ENCODE measurements at regions not wholly inside any gene's neighbourhood (a gene's known extent, or its start where the extent isn't known, plus 50 kb on each side); places are given as distances from the start of the nearest gene placed in this dataset.

DNA sequence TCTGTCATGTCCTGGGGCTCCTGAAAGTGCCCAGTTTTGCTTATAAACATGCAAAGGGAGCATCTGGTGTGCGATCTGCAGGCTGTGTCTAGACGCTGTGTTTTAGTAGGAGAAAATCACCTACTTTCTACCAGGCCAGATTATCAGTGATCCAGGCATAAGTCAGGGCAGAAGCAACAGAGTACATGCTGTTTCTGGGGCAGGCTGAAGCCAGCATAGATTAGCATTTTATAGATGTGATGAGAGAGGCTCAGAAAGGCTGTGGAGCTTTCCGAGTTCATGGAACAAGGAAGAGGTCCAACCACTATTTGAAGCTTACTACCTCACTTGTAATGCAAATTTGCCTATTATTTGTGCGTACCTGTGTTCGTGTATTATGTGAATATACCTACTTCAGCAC lies 1208.4 kb upstream of the TENM4 start:
- FAIRE-seq = no peak

DNA sequence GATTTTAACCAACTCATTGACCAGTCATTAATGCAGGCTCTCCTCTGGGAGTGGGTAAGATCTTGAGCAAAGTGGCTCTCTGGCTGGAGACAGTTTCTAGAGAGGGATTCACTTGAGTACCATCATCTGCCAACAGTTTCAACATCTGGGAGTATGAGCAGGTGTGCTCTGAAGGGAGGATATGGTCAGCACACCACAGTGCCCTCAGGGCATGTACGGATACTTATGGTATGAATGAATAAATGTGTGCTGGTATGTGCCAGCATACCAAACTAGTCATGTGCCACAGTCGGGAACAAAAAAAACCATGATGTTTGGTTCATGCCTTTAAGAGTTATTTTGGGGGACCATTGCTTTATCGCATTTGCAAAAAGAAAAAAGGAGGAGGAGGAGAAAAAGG lies 1197.5 kb upstream of the TENM4 start:
- Histone ChIP-seq H3K36me3 (ENCODE audit: control insufficient read depth, insufficient read depth, low read length) (no peaks in the 10 kb centered on the region), H3K27me3 (ENCODE audit: control insufficient read depth, insufficient read depth, low read length) (no peaks in the 10 kb centered on the region), H3K4me3 (ENCODE audit: low read depth, low read length) (no peak overlapping the region)
- FAIRE-seq (no peak), DNase-seq (ENCODE audit: low read depth) (peak; percentile 81)
- TF ChIP-seq, protein P1, sequence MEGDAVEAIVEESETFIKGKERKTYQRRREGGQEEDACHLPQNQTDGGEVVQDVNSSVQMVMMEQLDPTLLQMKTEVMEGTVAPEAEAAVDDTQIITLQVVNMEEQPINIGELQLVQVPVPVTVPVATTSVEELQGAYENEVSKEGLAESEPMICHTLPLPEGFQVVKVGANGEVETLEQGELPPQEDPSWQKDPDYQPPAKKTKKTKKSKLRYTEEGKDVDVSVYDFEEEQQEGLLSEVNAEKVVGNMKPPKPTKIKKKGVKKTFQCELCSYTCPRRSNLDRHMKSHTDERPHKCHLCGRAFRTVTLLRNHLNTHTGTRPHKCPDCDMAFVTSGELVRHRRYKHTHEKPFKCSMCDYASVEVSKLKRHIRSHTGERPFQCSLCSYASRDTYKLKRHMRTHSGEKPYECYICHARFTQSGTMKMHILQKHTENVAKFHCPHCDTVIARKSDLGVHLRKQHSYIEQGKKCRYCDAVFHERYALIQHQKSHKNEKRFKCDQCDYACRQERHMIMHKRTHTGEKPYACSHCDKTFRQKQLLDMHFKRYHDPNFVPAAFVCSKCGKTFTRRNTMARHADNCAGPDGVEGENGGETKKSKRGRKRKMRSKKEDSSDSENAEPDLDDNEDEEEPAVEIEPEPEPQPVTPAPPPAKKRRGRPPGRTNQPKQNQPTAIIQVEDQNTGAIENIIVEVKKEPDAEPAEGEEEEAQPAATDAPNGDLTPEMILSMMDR (IDR thresholded peaks at IDR 0.05; ENCODE audit: insufficient read depth, low read length, severe bottlenecking) = no peak

More for the DNA sequence above, 1208.4 kb upstream of the TENM4 start:
- no peak for DNase-seq (ENCODE audit: low read depth)
- TF ChIP-seq, protein P1 (IDR thresholded peaks at IDR 0.05; ENCODE audit: insufficient read depth, low read length, severe bottlenecking) = no peak
- Histone ChIP-seq H3K36me3 (ENCODE audit: control insufficient read depth, insufficient read depth, low read length) (no peaks in the 10 kb centered on the region), H3K27me3 (ENCODE audit: control insufficient read depth, insufficient read depth, low read length) (no peaks in the 10 kb centered on the region), H3K4me3 (ENCODE audit: low read depth, low read length) (no peak overlapping the region)

DNA sequence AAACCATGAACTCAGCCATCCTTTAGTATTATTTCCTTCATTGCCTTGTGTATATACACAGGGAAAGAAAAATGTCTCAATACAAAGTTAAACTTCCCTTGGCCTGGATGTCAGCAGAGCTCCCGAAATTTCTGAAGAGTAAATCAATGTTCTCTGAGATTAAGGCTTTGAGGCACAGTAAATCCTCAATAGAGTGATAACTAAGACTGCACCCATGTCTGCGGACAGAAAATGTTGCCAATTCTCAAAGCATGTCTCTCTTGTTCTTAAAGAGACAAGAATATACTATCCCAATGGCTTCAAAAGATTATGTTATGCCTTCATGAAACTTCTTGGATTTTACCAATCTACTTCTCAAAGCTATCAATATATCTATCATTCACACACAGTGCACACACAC lies 1196.7 kb upstream of the TENM4 start:
- Histone ChIP-seq H3K4me3 (ENCODE audit: low read depth, low read length) (no peak overlapping the region), H3K27me3 (ENCODE audit: control insufficient read depth, insufficient read depth, low read length) (no peaks in the 10 kb centered on the region), H3K36me3 (ENCODE audit: control insufficient read depth, insufficient read depth, low read length) (no peaks in the 10 kb centered on the region)
- DNase-seq (ENCODE audit: low read depth) (no peak), FAIRE-seq (no peak)
- TF ChIP-seq, protein P1 (IDR thresholded peaks at IDR 0.05; ENCODE audit: insufficient read depth, low read length, severe bottlenecking) = no peak

DNA sequence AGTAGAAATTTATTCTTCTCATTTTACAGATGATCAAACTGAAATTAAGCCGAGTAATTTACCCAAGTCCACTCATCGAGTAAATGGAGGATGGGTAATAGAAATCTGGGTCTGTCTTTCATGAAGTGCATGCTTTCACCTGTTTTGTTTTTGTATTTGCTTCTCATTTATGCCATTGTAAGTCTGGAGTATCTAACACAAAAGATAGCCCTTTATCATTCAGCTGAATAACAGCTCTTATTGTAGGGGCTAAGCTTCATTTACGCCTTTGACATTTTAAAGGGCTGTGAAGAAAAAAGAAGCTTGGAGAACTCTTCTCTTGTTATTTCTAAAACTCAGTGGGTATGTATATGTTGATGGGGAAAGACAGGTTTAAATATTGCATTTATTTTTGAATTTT lies 1196.2 kb upstream of the TENM4 start:
- no peak for FAIRE-seq

DNA sequence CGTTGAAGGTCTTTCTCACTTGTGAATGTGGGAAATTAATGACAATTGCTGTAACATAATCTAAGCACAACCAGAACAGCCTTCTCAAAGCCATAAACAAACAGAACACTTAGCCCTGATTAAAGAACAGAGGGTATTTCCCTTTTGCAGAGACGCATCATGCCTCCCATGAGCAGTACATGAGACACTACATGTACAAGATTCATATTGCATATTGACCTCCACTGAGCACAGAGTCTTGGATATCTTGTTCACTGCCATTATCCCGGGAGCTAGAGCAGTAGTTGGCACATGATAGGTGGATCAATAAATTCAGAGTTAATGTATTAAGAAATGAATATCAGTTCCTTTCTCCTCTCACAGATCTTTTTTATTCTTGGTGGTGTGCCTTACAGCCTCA lies 1194.3 kb upstream of the TENM4 start:
- FAIRE-seq = no peak
- no peak overlapping the region for H3K4me3 ChIP-seq (ENCODE audit: low read depth, low read length)
- TF ChIP-seq, protein P1 (IDR thresholded peaks at IDR 0.05; ENCODE audit: insufficient read depth, low read length, severe bottlenecking) = no peak
- H3K36me3 ChIP-seq (ENCODE audit: control insufficient read depth, insufficient read depth, low read length) = no peaks in the 10 kb centered on the region
- no peak for DNase-seq (ENCODE audit: low read depth)
- H3K27me3 ChIP-seq (ENCODE audit: control insufficient read depth, insufficient read depth, low read length) = no peaks in the 10 kb centered on the region

More for the DNA sequence above, 1196.2 kb upstream of the TENM4 start:
- TF ChIP-seq, protein P1 (IDR thresholded peaks at IDR 0.05; ENCODE audit: insufficient read depth, low read length, severe bottlenecking) = no peak
- Histone ChIP-seq H3K27me3 (ENCODE audit: control insufficient read depth, insufficient read depth, low read length) (no peaks in the 10 kb centered on the region), H3K4me3 (ENCODE audit: low read depth, low read length) (no peak overlapping the region), H3K36me3 (ENCODE audit: control insufficient read depth, insufficient read depth, low read length) (no peaks in the 10 kb centered on the region)
- no peak for DNase-seq (ENCODE audit: low read depth)

DNA sequence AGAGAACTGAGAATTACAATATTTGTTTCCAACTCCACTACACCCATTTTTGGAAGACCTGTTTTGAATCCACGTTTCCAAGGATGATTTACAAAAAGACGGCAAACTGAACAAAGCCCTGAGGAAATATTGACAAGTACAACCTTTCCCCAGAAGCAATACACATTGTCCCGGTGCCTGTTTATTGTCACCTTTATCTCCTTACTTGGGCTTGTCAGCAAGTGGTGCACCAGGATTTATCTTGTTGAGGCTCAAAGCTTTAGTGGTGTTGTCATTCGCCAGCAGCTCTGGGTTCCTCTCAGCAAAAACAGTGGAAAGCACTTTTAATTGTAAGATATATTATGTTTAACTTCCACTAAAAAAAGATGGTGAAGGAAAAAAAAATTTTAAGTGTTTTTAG lies 1191.9 kb upstream of the TENM4 start:
- Histone ChIP-seq H3K4me3 (ENCODE audit: low read depth, low read length) (no peak overlapping the region), H3K36me3 (ENCODE audit: control insufficient read depth, insufficient read depth, low read length) (no peaks in the 10 kb centered on the region), H3K27me3 (ENCODE audit: control insufficient read depth, insufficient read depth, low read length) (no peaks in the 10 kb centered on the region)
- TF ChIP-seq, protein P1 (IDR thresholded peaks at IDR 0.05; ENCODE audit: insufficient read depth, low read length, severe bottlenecking) = no peak
- no peak for FAIRE-seq
- DNase-seq (ENCODE audit: low read depth) = no peak
